Activated CD4-positive, alpha-beta T cell treated with anti-CD3 and anti-CD28 coated beads, Interleukin-2, amount 50 U/mL, for 1 hour (primary cell): ENCODE measurements at regions not wholly inside any gene's neighbourhood (a gene's known extent, or its start where the extent isn't known, plus 50 kb on each side); places are given as distances from the start of the nearest gene placed in this dataset.
A peak's percentile ranks its signal among the peaks of the same experiment; 100 is the strongest.

Experiments
- DNase-seq: peaks from one replicate; pipeline ENCODE4 v3.0.0-alpha.2; 2020

GRCh38 chr5:65068410-65068809, 299.7 kb downstream of the CWC27 start:
- no peak for DNase-seq

GRCh38 chr5:65070026-65070425, 301.3 kb downstream of the CWC27 start:
- DNase-seq, result no peak

GRCh38 chr5:65072850-65073249, 304.1 kb downstream of the CWC27 start:
- no peak for DNase-seq

- DNase-seq, result no peak
Observed at GRCh38 chr5:65073250-65073661, 304.5 kb downstream of the CWC27 start.

GRCh38 chr5:65075623-65076250, 307.0 kb downstream of the CWC27 start:
- DNase-seq, result no peak

GRCh38 chr5:65076251-65076869, 307.6 kb downstream of the CWC27 start:
- DNase-seq, result peak; percentile 16

- no peak for DNase-seq
Observed at GRCh38 chr5:65077653-65078052, 308.9 kb downstream of the CWC27 start.

GRCh38 chr5:65078331-65078730, 309.6 kb downstream of the CWC27 start:
- no peak for DNase-seq

- no peak for DNase-seq
Observed at GRCh38 chr5:65081071-65081470, 312.3 kb downstream of the CWC27 start.

GRCh38 chr5:65084795-65085515, 316.2 kb downstream of the CWC27 start:
- DNase-seq, result no peak

GRCh38 chr5:65085516-65085850, 316.8 kb downstream of the CWC27 start:
- DNase-seq, result no peak

- DNase-seq, result no peak
Observed at GRCh38 chr5:65086234-65086890, 317.6 kb downstream of the CWC27 start.

- DNase-seq, result no peak
Observed at GRCh38 chr5:65087154-65087553, 318.4 kb downstream of the CWC27 start.

- DNase-seq, result no peak
Observed at GRCh38 chr5:65094279-65094678, 325.5 kb downstream of the CWC27 start.

GRCh38 chr5:65098393-65098792, 329.7 kb downstream of the CWC27 start:
- DNase-seq, result no peak
